ENCODE measurements at regions not wholly inside any gene's neighbourhood (a gene's known extent, or its start where the extent isn't known, plus 50 kb on each side); places are given as distances from the start of the nearest gene placed in this dataset.

GRCh38 chr7:120021085-120021484, 251.9 kb upstream of the KCND2 start:
- no peaks in the 10 kb centered on the region for H4K20me1 ChIP-seq (ENCODE audit: insufficient read depth)
- no peak for TF ChIP-seq POLR2AphosphoS5 (IDR thresholded peaks at IDR 0.05)
- TF ChIP-seq CTCF (IDR thresholded peaks at IDR 0.05; ENCODE audit: poor library complexity, severe bottlenecking), result no peak
- TF ChIP-seq EP300 (conservative IDR thresholded peaks at IDR 0.05; ENCODE audit: poor library complexity, severe bottlenecking), result no peak
- no peak for TF ChIP-seq TAF1 (IDR thresholded peaks at IDR 0.05; ENCODE audit: low read depth)
- TF ChIP-seq RAD21 (conservative IDR thresholded peaks at IDR 0.05), result no peak
- no peaks in the 10 kb centered on the region for H3K36me3 ChIP-seq (ENCODE audit: insufficient read depth, low read length)
- H3K9me3 ChIP-seq (ENCODE audit: low read length), result no peaks in the 10 kb centered on the region
- H3K27me3 ChIP-seq (ENCODE audit: insufficient read depth, low read depth, low read length), result no peaks in the 10 kb centered on the region
- no peaks in the 10 kb centered on the region for H3F3A ChIP-seq (ENCODE audit: insufficient read depth, low read length, poor library complexity, severe bottlenecking)
- no peaks in the 10 kb centered on the region for H3K9me2 ChIP-seq (ENCODE audit: insufficient read depth, low read length)
- H3K79me2 ChIP-seq (replicated peaks; ENCODE audit: insufficient read depth, low read length), result no peaks in the 10 kb centered on the region
- H3K4me2 ChIP-seq (ENCODE audit: low read length), result no peak overlapping the region
- no peak overlapping the region for H3K27ac ChIP-seq (ENCODE audit: low read length)
- H3K4me3 ChIP-seq (ENCODE audit: low read length), result no peak overlapping the region
- H3K9ac ChIP-seq (ENCODE audit: low read length), result no peak overlapping the region
- H2AFZ ChIP-seq (ENCODE audit: low read depth, low read length), result no peak overlapping the region

- Histone ChIP-seq H3K9ac (ENCODE audit: low read length) (no peak overlapping the region), H3K36me3 (ENCODE audit: insufficient read depth, low read length) (no peaks in the 10 kb centered on the region), H3K4me3 (ENCODE audit: low read length) (no peak overlapping the region), H3K9me2 (ENCODE audit: insufficient read depth, low read length) (no peaks in the 10 kb centered on the region), H3K9me3 (ENCODE audit: low read length) (no peaks in the 10 kb centered on the region), H4K20me1 (ENCODE audit: insufficient read depth) (no peaks in the 10 kb centered on the region), H3K27me3 (ENCODE audit: insufficient read depth, low read depth, low read length) (no peaks in the 10 kb centered on the region), H3K4me2 (ENCODE audit: low read length) (no peak overlapping the region), H3F3A (ENCODE audit: insufficient read depth, low read length, poor library complexity, severe bottlenecking) (no peaks in the 10 kb centered on the region), H3K79me2 (replicated peaks; ENCODE audit: insufficient read depth, low read length) (no peaks in the 10 kb centered on the region), H3K27ac (ENCODE audit: low read length) (no peak overlapping the region), H2AFZ (ENCODE audit: low read depth, low read length) (no peak overlapping the region)
- TF ChIP-seq CTCF (IDR thresholded peaks at IDR 0.05; ENCODE audit: poor library complexity, severe bottlenecking) (no peak), TAF1 (IDR thresholded peaks at IDR 0.05; ENCODE audit: low read depth) (no peak), MXI1 (conservative IDR thresholded peaks at IDR 0.05; ENCODE audit: poor library complexity, severe bottlenecking) (no peak), SMC3 (conservative IDR thresholded peaks at IDR 0.05; ENCODE audit: poor library complexity) (no peak), EP300 (conservative IDR thresholded peaks at IDR 0.05; ENCODE audit: poor library complexity, severe bottlenecking) (no peak)
Measured at GRCh38 chr7:120023494-120024167, 249.3 kb upstream of the KCND2 start.

GRCh38 chr7:120028636-120029035, 244.3 kb upstream of the KCND2 start:
- Histone ChIP-seq H3K9me3 (ENCODE audit: low read length) (no peaks in the 10 kb centered on the region), H3K27me3 (ENCODE audit: insufficient read depth, low read depth, low read length) (no peaks in the 10 kb centered on the region), H3K79me2 (replicated peaks; ENCODE audit: insufficient read depth, low read length) (no peaks in the 10 kb centered on the region), H3F3A (ENCODE audit: insufficient read depth, low read length, poor library complexity, severe bottlenecking) (no peaks in the 10 kb centered on the region), H3K9me2 (ENCODE audit: insufficient read depth, low read length) (no peaks in the 10 kb centered on the region), H2AFZ (ENCODE audit: low read depth, low read length) (no peak overlapping the region), H4K20me1 (ENCODE audit: insufficient read depth) (no peaks in the 10 kb centered on the region), H3K27ac (ENCODE audit: low read length) (no peak overlapping the region), H3K9ac (ENCODE audit: low read length) (no peak overlapping the region), H3K4me3 (ENCODE audit: low read length) (no peak overlapping the region), H3K4me2 (ENCODE audit: low read length) (no peak overlapping the region), H3K36me3 (ENCODE audit: insufficient read depth, low read length) (no peaks in the 10 kb centered on the region)
- TF ChIP-seq MXI1 (conservative IDR thresholded peaks at IDR 0.05; ENCODE audit: poor library complexity, severe bottlenecking), result no peak
- no peak for TF ChIP-seq RAD21 (conservative IDR thresholded peaks at IDR 0.05)
- no peak for TF ChIP-seq POLR2AphosphoS5 (IDR thresholded peaks at IDR 0.05)
- no peak for TF ChIP-seq SMC3 (conservative IDR thresholded peaks at IDR 0.05; ENCODE audit: poor library complexity)
- no peak for TF ChIP-seq CTCF (IDR thresholded peaks at IDR 0.05; ENCODE audit: poor library complexity, severe bottlenecking)
- TF ChIP-seq TAF1 (IDR thresholded peaks at IDR 0.05; ENCODE audit: low read depth), result no peak
- no peak for TF ChIP-seq EP300 (conservative IDR thresholded peaks at IDR 0.05; ENCODE audit: poor library complexity, severe bottlenecking)
- TF ChIP-seq REST (IDR thresholded peaks at IDR 0.05; ENCODE audit: borderline replicate concordance), result no peak
- no peak for TF ChIP-seq EZH2 (IDR thresholded peaks at IDR 0.05; ENCODE audit: borderline replicate concordance, insufficient read depth, low read length, poor library complexity, severe bottlenecking)

Data from neural cell (in vitro differentiated cells).